ENCODE measurements at regions not wholly inside any gene's neighbourhood (a gene's known extent, or its start where the extent isn't known, plus 50 kb on each side); places are given as distances from the start of the nearest gene placed in this dataset.

- TF ChIP-seq CTCF (IDR thresholded peaks at IDR 0.05), result no peak
- no peak for TF ChIP-seq POLR2A (IDR thresholded peaks at IDR 0.05)
These were observed 52.8 kb upstream of the UST start for GRCh38 chr6:148693882-148694484.

Data from thyroid gland (tissue), 4 donors.